GM19455 (cell line): ENCODE measurements at regions not wholly inside any gene's neighbourhood (a gene's known extent, or its start where the extent isn't known, plus 50 kb on each side); places are given as distances from the start of the nearest gene placed in this dataset.

Experiments used
- ATAC-seq: cut with Tn5 transposase; IDR thresholded peaks from one replicate; pipeline ENCODE4 v1.9.1; 2021; ENCODE audit not compliant: unreplicated experiment

DNA sequence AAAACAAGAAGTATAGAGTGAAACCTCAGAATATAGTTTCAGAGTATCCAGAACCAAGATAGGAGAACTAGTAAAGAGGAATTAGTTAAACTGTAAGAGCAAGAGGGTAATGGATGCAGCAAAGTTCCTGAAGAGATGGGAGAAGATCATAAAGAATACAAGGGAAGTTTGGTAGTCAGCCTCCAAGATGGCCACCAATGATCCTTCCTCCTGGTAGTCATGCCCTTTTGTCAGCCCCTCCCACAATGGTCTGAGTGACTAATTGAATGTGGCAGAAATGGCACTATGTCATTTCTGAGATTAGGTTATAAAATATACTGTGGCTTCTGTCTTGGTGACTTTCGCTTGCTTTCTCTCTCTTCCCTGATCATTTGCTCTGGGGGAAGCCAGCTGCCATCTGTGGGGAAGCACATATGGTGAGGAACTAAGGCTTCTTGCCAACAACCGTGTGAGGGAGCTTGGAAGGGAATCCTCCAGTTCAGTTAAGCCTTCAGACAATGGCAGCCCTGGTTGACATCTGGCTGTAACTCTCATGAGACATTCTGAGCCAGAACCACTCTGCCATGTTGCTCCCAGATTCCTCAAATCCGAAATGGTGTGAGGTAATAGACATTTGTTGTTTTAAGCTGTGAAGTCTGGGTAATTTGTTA, 55.3 kb upstream of the AMN1 start:
- ATAC-seq = no peak

DNA sequence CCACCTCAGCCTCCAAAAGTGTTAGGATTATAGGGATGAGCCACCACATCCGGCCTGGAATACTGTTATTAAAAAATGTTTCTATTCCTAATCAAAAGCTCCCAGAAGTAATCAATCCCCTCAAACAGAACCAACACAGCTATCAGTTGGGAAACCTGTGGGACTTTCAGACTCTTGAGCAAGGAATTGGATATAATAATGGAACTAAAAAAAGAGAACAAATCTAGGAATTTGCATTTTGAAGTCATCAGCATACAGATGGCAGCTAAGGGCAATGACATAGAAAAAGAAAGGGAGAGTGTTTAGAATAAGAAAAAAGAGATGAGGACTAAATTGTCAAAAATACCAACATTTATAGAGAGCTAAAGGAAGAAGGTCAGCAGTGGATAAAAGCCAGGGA, 54.7 kb upstream of the AMN1 start:
- ATAC-seq = no peak

DNA sequence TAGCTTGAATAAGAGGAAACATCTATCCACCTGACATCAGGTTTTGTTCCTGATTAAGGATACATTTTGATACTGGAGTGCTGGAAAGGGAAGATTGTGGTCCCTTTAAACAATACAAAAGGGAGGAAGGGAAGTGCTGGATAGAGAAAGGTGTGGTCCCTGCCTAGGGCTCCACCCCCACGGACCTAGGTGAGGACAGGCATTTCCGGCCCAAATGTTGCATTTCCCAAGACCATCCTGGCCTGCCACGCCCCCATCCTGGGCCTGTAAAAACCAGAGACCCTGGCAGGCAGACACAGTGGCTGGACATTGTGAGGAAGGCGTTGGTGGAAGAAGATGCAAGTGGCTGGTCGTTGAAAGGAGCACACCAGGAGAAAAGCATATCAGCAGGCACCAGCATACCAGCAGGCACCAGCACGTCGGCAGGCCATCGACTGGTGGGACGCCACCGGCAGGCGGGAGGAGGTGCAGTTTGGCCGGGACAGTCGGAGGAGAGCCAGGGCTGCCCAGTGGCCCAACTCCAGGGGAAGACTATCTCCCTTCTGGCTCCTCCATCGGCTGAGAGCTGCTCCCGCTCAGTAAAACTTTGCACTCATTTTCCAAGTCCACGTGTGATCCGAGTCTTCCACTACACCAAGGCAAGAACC, 53.2 kb upstream of the AMN1 start:
- no peak for ATAC-seq

DNA sequence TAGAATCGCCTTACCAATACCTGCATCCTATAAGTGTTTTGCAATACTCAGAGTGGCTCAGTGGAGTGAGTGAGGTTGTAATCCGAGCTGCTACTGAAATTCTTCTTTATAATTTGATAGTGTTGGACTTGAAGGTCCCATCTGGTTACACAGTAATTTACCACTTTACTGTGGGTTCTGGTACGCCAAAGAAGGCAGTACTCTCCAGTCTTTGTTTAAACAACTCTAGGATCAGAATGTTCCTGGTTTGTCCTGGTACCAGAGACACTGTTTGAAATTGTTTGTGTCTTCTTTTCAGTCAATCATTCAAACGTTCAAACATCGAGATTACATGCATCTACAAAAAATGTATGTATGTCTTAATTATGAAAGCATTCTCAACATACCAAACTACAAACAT, 51.3 kb upstream of the AMN1 start:
- no peak for ATAC-seq

DNA sequence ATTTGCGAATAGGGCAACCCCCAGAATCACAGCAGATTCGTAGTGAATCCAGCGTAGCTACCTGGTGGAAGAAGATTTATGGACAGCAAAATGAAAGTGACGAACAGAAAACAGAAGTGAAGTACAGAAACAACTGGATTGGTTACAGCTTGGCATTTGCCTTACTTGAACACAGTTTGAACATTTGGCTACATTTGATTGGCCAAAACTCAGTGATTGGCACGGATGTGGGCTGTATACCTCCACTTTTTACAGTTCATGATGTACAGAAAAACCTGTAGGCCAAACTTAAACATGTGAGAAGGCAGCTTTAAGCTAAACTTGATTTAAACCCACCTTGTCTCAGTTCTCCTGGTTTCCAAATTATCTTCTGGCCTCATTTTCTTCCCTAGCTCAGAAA, 49.9 kb upstream of the AMN1 start:
- ATAC-seq = no peak
